DOHH2 (cell line): ENCODE measurements at regions not wholly inside any gene's neighbourhood (a gene's known extent, or its start where the extent isn't known, plus 50 kb on each side); places are given as distances from the start of the nearest gene placed in this dataset.

Experiments
- H3F3A ChIP-seq: fragments of 200-600 bp; sonication (generic), shearing (Covaris generic); 2 replicates; pipeline ENCODE4 v1.6.0; 2016; ENCODE audit warnings: antibody characterized with exemption, mild to moderate bottlenecking; ENCODE audit not compliant: control insufficient read depth, insufficient read depth
- H3K27ac ChIP-seq: fragments of 200-600 bp; sonication (generic); 2 replicates; pipeline ENCODE4 v1.5.1; 2014; ENCODE audit warnings: low read depth, mild to moderate bottlenecking, low read length, moderate library complexity
- H3K27me3 ChIP-seq: fragments of 200-600 bp; sonication (generic); 2 replicates; pipeline ENCODE4 v1.6.1; 2014; ENCODE audit warnings: mild to moderate bottlenecking, low read length, mixed read lengths; ENCODE audit not compliant: control insufficient read depth
- H3K36me3 ChIP-seq: fragments of 200-600 bp; sonication (generic); 2 replicates; pipeline ENCODE4 v1.6.1; 2014; ENCODE audit warnings: mild to moderate bottlenecking, low read length, moderate library complexity, mixed read lengths; ENCODE audit not compliant: control insufficient read depth
- H3K4me1 ChIP-seq: fragments of 200-600 bp; sonication (generic); 2 replicates; pipeline ENCODE4 v1.6.1; 2014; ENCODE audit warnings: mild to moderate bottlenecking, low read length, mixed read lengths; ENCODE audit not compliant: control insufficient read depth
- H3K4me2 ChIP-seq: fragments of 200-600 bp; sonication (generic); 2 replicates; pipeline ENCODE4 v1.6.0; 2014; ENCODE audit warnings: mild to moderate bottlenecking, low read length, moderate library complexity
- H3K4me3 ChIP-seq: fragments of 200-600 bp; sonication (generic); 2 replicates; pipeline ENCODE4 v1.5.1; 2014; ENCODE audit warnings: mild to moderate bottlenecking, low read length, mixed read lengths
- H3K79me2 ChIP-seq: fragments of 200-600 bp; sonication (generic); 2 replicates; pipeline ENCODE4 v1.6.1; 2014; ENCODE audit warnings: mild to moderate bottlenecking, low read length, mixed read lengths; ENCODE audit not compliant: control insufficient read depth
- H3K9me2 ChIP-seq: fragments of 200-600 bp; sonication (generic); replicated peaks from 2 replicates; pipeline ENCODE4 v1.6.1; 2014; ENCODE audit warnings: mild to moderate bottlenecking, low read length, mixed read lengths; ENCODE audit not compliant: control insufficient read depth
- H3K9me3 ChIP-seq: fragments of 200-600 bp; sonication (generic); 2 replicates; pipeline ENCODE4 v1.6.1; 2014; ENCODE audit warnings: antibody characterized with exemption, low read length, mixed read lengths; ENCODE audit not compliant: control insufficient read depth, insufficient read depth
- H4K20me1 ChIP-seq: fragments of 200-600 bp; sonication (generic); 2 replicates; pipeline ENCODE4 v1.6.0; 2014; ENCODE audit warnings: low read depth, mild to moderate bottlenecking, antibody characterized with exemption, low read length, moderate library complexity; ENCODE audit not compliant: control insufficient read depth, insufficient read depth
- CTCF ChIP-seq: fragments of 200-600 bp; sonication (generic); IDR thresholded peaks from one replicate; pipeline ENCODE4 v1.5.1; 2014; ENCODE audit warnings: antibody characterized with exemption, mild to moderate bottlenecking, low read depth, low read length; ENCODE audit not compliant: poor library complexity, severe bottlenecking
- EZH2phosphoT487 ChIP-seq: fragments of 200-600 bp; sonication (generic); IDR thresholded peaks from 2 replicates; pipeline ENCODE4 v1.6.1; 2017; ENCODE audit warnings: borderline replicate concordance, mild to moderate bottlenecking, antibody characterized with exemption, low read length, moderate library complexity, mixed read lengths

- Histone ChIP-seq H3K4me2 (no peak overlapping the region), H3K4me3 (no peak overlapping the region), H3K9me3 (no peaks in the 10 kb centered on the region), H3K36me3 (no peaks in the 10 kb centered on the region), H3K4me1 (peaks cover 3% of the 10 kb centered on the region; the same call in 1 of the 2 replicates), H3K79me2 (no peaks in the 10 kb centered on the region), H3K27me3 (no peaks in the 10 kb centered on the region), H3F3A (no peaks in the 10 kb centered on the region), H3K9me2 (no peaks in the 10 kb centered on the region), H4K20me1 (no peaks in the 10 kb centered on the region), H3K27ac (no peak overlapping the region)
- no peak for TF ChIP-seq EZH2phosphoT487
- TF ChIP-seq CTCF, result peak; percentile 82
Measured at GRCh38 chr7:121547544-121548092, 151.5 kb upstream of the FAM3C start.

GRCh38 chr7:121546632-121547543 is 150.8 kb upstream of the FAM3C start:
- H3K4me1 ChIP-seq, result peaks cover 3% of the 10 kb centered on the region; the same call in 1 of the 2 replicates
- no peak for TF ChIP-seq CTCF
- TF ChIP-seq EZH2phosphoT487, result no peak
- no peaks in the 10 kb centered on the region for H3F3A ChIP-seq
- H3K36me3 ChIP-seq, result no peaks in the 10 kb centered on the region
- no peaks in the 10 kb centered on the region for H3K27me3 ChIP-seq
- H3K9me2 ChIP-seq, result no peaks in the 10 kb centered on the region
- H3K27ac ChIP-seq, result no peak overlapping the region
- H4K20me1 ChIP-seq, result no peaks in the 10 kb centered on the region
- no peaks in the 10 kb centered on the region for H3K79me2 ChIP-seq
- no peak overlapping the region for H3K4me2 ChIP-seq
- H3K9me3 ChIP-seq, result no peaks in the 10 kb centered on the region
- no peak overlapping the region for H3K4me3 ChIP-seq

GRCh38 chr7:121545418-121545817 is 149.3 kb upstream of the FAM3C start:
- TF ChIP-seq CTCF, result no peak
- TF ChIP-seq EZH2phosphoT487, result no peak
- Histone ChIP-seq H3K4me1 (peaks cover 3% of the 10 kb centered on the region; the same call in 1 of the 2 replicates), H3K9me2 (no peaks in the 10 kb centered on the region), H3K9me3 (no peaks in the 10 kb centered on the region), H3K27ac (no peak overlapping the region), H3K79me2 (no peaks in the 10 kb centered on the region), H3F3A (no peaks in the 10 kb centered on the region), H3K4me3 (no peak overlapping the region), H4K20me1 (no peaks in the 10 kb centered on the region), H3K27me3 (no peaks in the 10 kb centered on the region), H3K36me3 (no peaks in the 10 kb centered on the region), H3K4me2 (no peak overlapping the region)
